Neural cell (in vitro differentiated cells): ENCODE measurements at regions not wholly inside any gene's neighbourhood (a gene's known extent, or its start where the extent isn't known, plus 50 kb on each side); places are given as distances from the start of the nearest gene placed in this dataset.

Experiments
- H2AFZ ChIP-seq: fragments of 200-600, 300-800 bp; sonication (generic), shearing (Covaris generic); 2 replicates; pipeline ENCODE4 v1.6.0; 2014; ENCODE audit warnings: low read depth, mild to moderate bottlenecking, antibody characterized with exemption, low read length, moderate library complexity
- H3F3A ChIP-seq: fragments of 200-600 bp; shearing (Covaris generic); 2 replicates; pipeline ENCODE4 v1.6.1; 2016; ENCODE audit warnings: mild to moderate bottlenecking, moderate library complexity, mixed read lengths, antibody characterized with exemption, low read length; ENCODE audit not compliant: insufficient read depth, poor library complexity, severe bottlenecking
- H3K27ac ChIP-seq: fragments of 200-600, 300-800 bp; sonication (generic), shearing (Covaris generic); 2 replicates; pipeline ENCODE4 v1.5.1; 2014; ENCODE audit warnings: mild to moderate bottlenecking, low read length, moderate library complexity
- H3K27me3 ChIP-seq: fragments of 300-800, 200-600 bp; sonication (generic), shearing (Covaris generic); 2 replicates; pipeline ENCODE4 v1.6.0; 2014; ENCODE audit warnings: mild to moderate bottlenecking, low read depth, low read length, moderate library complexity; ENCODE audit not compliant: insufficient read depth
- H3K36me3 ChIP-seq: fragments of 300-800, 200-600 bp; sonication (generic), shearing (Covaris generic); 2 replicates; pipeline ENCODE4 v1.5.1; 2014; ENCODE audit warnings: mild to moderate bottlenecking, antibody characterized with exemption, low read length, moderate library complexity; ENCODE audit not compliant: insufficient read depth
- H3K4me2 ChIP-seq: fragments of 300-800, 200-600 bp; sonication (generic), shearing (Covaris generic); 2 replicates; pipeline ENCODE4 v1.6.0; 2014; ENCODE audit warnings: mild to moderate bottlenecking, low read length
- H3K4me3 ChIP-seq: fragments of 300-800, 200-600 bp; sonication (generic), shearing (Covaris generic); 2 replicates; pipeline ENCODE4 v1.5.1; 2014; ENCODE audit warnings: mild to moderate bottlenecking, low read length, moderate library complexity
- H3K79me2 ChIP-seq: fragments of 200-600 bp; shearing (Covaris generic); replicated peaks from 2 replicates; pipeline ENCODE4 v1.6.0; 2014; ENCODE audit warnings: mild to moderate bottlenecking, low read length, moderate library complexity; ENCODE audit not compliant: insufficient read depth
- H3K9ac ChIP-seq: fragments of 300-800, 200-600 bp; sonication (generic), shearing (Covaris generic); 2 replicates; pipeline ENCODE4 v1.6.1; 2016; ENCODE audit warnings: mild to moderate bottlenecking, low read length, mixed read lengths
- H3K9me2 ChIP-seq: fragments of 200-600 bp; shearing (Covaris generic); 2 replicates; pipeline ENCODE4 v1.6.1; 2016; ENCODE audit warnings: mild to moderate bottlenecking, low read length, mixed read lengths; ENCODE audit not compliant: insufficient read depth
- H3K9me3 ChIP-seq: fragments of 200-600, 300-800 bp; sonication (generic), shearing (Covaris generic); 2 replicates; pipeline ENCODE4 v1.6.1; 2016; ENCODE audit warnings: mild to moderate bottlenecking, mixed run types, low read length, moderate library complexity, mixed read lengths
- H4K20me1 ChIP-seq: fragments of 200-600 bp; shearing (Covaris generic); 2 replicates; pipeline ENCODE4 v1.6.1; 2016; ENCODE audit warnings: mild to moderate bottlenecking, mixed run types; ENCODE audit not compliant: insufficient read depth
- EP300 ChIP-seq: fragments of 450-650 bp; conservative IDR thresholded peaks from 2 replicates; pipeline ENCODE4 v1.6.1; 2014; ENCODE audit warnings: antibody characterized with exemption, mild to moderate bottlenecking, moderate library complexity; ENCODE audit not compliant: poor library complexity, severe bottlenecking
- EZH2 ChIP-seq: fragments of 200-600, 300-800 bp; shearing (Covaris generic), sonication (generic); IDR thresholded peaks from 2 replicates; pipeline ENCODE4 v1.6.1; 2014; ENCODE audit warnings: antibody characterized with exemption, low read length, borderline replicate concordance, mild to moderate bottlenecking; ENCODE audit not compliant: insufficient read depth, poor library complexity, severe bottlenecking
- MXI1 ChIP-seq: fragments of 450-650 bp; conservative IDR thresholded peaks from 2 replicates; pipeline ENCODE4 v1.6.1; 2014; ENCODE audit warnings: antibody characterized with exemption, mild to moderate bottlenecking; ENCODE audit not compliant: poor library complexity, severe bottlenecking
- POLR2AphosphoS5 ChIP-seq: IDR thresholded peaks from 2 replicates; pipeline ENCODE4 v1.6.1; 2012
- RAD21 ChIP-seq: fragments of 450-650 bp; conservative IDR thresholded peaks from 2 replicates; pipeline ENCODE4 v1.6.1; 2014; ENCODE audit warnings: antibody characterized with exemption, mild to moderate bottlenecking, moderate library complexity
- SMC3 ChIP-seq: fragments of 450-650 bp; conservative IDR thresholded peaks from 2 replicates; pipeline ENCODE4 v1.6.1; 2014; ENCODE audit warnings: antibody characterized with exemption, mild to moderate bottlenecking, moderate library complexity; ENCODE audit not compliant: poor library complexity
- TAF1 ChIP-seq: IDR thresholded peaks from 2 replicates; pipeline ENCODE4 v1.6.1; 2012; ENCODE audit warnings: low read depth
- TF ChIP-seq, protein P1 (sequence below): fragments of 450-650 bp; IDR thresholded peaks from 2 replicates; pipeline ENCODE4 v1.5.1; 2014; ENCODE audit warnings: antibody characterized with exemption, mild to moderate bottlenecking, moderate library complexity; ENCODE audit not compliant: poor library complexity, severe bottlenecking
- TF ChIP-seq, protein P2 (sequence below): IDR thresholded peaks from 2 replicates; pipeline ENCODE4 v1.6.1; 2012; ENCODE audit warnings: borderline replicate concordance

DNA sequence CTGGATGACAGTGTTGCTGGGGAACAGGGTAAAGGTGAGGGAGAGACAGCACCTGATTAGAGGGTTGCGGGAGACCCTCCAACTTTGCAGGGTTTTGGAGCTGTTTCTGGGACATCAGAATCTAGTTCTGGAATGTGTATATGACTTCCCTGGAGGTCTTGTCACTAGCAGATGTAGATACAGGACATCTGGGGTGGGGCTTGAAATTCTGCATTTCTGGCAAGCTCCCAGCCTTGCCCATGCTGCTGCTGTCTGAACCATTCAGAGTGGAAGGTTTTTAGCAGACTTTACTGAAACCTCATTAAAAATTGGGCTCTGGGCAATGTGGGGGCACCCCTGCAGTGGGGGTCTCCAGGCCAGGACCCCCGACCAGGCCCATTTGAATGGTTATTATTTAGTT, 220.3 kb upstream of the SKOR2 start:
- Histone ChIP-seq H3K36me3 (no peaks in the 10 kb centered on the region), H3K27ac (no peak overlapping the region), H3K9ac (no peak overlapping the region), H3K9me3 (no peaks in the 10 kb centered on the region), H4K20me1 (no peaks in the 10 kb centered on the region), H3K27me3 (no peaks in the 10 kb centered on the region), H3K4me3 (no peak overlapping the region), H3K79me2 (no peaks in the 10 kb centered on the region), H3K9me2 (no peaks in the 10 kb centered on the region), H3F3A (no peaks in the 10 kb centered on the region), H2AFZ (no peak overlapping the region), H3K4me2 (no peak overlapping the region)
- TF ChIP-seq EP300 (no peak), RAD21 (no peak), EZH2 (no peak), POLR2AphosphoS5 (no peak), SMC3 (no peak), MXI1 (no peak), TAF1 (no peak)
- TF ChIP-seq, protein P1, sequence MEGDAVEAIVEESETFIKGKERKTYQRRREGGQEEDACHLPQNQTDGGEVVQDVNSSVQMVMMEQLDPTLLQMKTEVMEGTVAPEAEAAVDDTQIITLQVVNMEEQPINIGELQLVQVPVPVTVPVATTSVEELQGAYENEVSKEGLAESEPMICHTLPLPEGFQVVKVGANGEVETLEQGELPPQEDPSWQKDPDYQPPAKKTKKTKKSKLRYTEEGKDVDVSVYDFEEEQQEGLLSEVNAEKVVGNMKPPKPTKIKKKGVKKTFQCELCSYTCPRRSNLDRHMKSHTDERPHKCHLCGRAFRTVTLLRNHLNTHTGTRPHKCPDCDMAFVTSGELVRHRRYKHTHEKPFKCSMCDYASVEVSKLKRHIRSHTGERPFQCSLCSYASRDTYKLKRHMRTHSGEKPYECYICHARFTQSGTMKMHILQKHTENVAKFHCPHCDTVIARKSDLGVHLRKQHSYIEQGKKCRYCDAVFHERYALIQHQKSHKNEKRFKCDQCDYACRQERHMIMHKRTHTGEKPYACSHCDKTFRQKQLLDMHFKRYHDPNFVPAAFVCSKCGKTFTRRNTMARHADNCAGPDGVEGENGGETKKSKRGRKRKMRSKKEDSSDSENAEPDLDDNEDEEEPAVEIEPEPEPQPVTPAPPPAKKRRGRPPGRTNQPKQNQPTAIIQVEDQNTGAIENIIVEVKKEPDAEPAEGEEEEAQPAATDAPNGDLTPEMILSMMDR = no peak
- TF ChIP-seq, protein P2, sequence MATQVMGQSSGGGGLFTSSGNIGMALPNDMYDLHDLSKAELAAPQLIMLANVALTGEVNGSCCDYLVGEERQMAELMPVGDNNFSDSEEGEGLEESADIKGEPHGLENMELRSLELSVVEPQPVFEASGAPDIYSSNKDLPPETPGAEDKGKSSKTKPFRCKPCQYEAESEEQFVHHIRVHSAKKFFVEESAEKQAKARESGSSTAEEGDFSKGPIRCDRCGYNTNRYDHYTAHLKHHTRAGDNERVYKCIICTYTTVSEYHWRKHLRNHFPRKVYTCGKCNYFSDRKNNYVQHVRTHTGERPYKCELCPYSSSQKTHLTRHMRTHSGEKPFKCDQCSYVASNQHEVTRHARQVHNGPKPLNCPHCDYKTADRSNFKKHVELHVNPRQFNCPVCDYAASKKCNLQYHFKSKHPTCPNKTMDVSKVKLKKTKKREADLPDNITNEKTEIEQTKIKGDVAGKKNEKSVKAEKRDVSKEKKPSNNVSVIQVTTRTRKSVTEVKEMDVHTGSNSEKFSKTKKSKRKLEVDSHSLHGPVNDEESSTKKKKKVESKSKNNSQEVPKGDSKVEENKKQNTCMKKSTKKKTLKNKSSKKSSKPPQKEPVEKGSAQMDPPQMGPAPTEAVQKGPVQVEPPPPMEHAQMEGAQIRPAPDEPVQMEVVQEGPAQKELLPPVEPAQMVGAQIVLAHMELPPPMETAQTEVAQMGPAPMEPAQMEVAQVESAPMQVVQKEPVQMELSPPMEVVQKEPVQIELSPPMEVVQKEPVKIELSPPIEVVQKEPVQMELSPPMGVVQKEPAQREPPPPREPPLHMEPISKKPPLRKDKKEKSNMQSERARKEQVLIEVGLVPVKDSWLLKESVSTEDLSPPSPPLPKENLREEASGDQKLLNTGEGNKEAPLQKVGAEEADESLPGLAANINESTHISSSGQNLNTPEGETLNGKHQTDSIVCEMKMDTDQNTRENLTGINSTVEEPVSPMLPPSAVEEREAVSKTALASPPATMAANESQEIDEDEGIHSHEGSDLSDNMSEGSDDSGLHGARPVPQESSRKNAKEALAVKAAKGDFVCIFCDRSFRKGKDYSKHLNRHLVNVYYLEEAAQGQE = no peak

- no peaks in the 10 kb centered on the region for H3K79me2 ChIP-seq
- H3K36me3 ChIP-seq = no peaks in the 10 kb centered on the region
- no peak overlapping the region for H2AFZ ChIP-seq
- no peaks in the 10 kb centered on the region for H3K27me3 ChIP-seq
- H4K20me1 ChIP-seq = no peaks in the 10 kb centered on the region
- TF ChIP-seq SMC3 (no peak), TAF1 (no peak), EZH2 (no peak), POLR2AphosphoS5 (no peak), EP300 (no peak), MXI1 (no peak), RAD21 (no peak)
- TF ChIP-seq, protein P2 = no peak
- TF ChIP-seq, protein P1 = no peak
- no peaks in the 10 kb centered on the region for H3K9me3 ChIP-seq
- no peak overlapping the region for H3K4me2 ChIP-seq
- H3F3A ChIP-seq = no peaks in the 10 kb centered on the region
- H3K9ac ChIP-seq = no peak overlapping the region
- H3K27ac ChIP-seq = no peak overlapping the region
- H3K4me3 ChIP-seq = no peak overlapping the region
- H3K9me2 ChIP-seq = no peaks in the 10 kb centered on the region
Observed at GRCh38 chr18:47470941-47471340, 219.5 kb upstream of the SKOR2 start.
